K562 (cell line): ENCODE measurements at regions not wholly inside any gene's neighbourhood (a gene's known extent, or its start where the extent isn't known, plus 50 kb on each side); places are given as distances from the start of the nearest gene placed in this dataset.

ENCODE experiments used
- ATAC-seq: fragments of 200-7000 bp; cut with Tn5 transposase; 3 replicates; pipeline ENCODE4 v1.9.1; 2020; ENCODE audit warnings: moderate library complexity
- BruUV-seq: library from RNA; stranded (reverse); fragments of 400-500 nt; replicated peaks from 2 replicates; lab custom pipeline; 2021; lab: Mats Ljungman, UMichigan
- CTCF ChIA-PET: fragments of 300-600 bp; formaldehyde crosslinking; extraction: SDS; loops from one replicate; lab custom pipeline; 2021; ENCODE audit warnings: low intra/inter-chr PET ratio; lab: Yijun Ruan, JAX
- POLR2A ChIA-PET: fragments of 300-600, 350-650 bp; sonication (Branson Sonifier 250); formaldehyde crosslinking; extraction: SDS; loops from one replicate; lab custom pipeline; 2021; ENCODE audit warnings: antibody characterized with exemption, inconsistent platforms; lab: Yijun Ruan, JAX
- DNase-seq, 4 experiments: peaks; one replicate each; pipeline versions ENCODE4 v3.0.0 to v3.0.0-alpha.2; 2011 to 2018; ENCODE audit warnings: low spot score in 3 of 4, mixed read lengths in 3 of 4; ENCODE audit errors: extremely low read depth in 1 of 4
- FAIRE-seq: peaks from 2 replicates; lab custom pipeline; 2011; peaks lifted over from hg19 to GRCh38; lab: Jason Lieb, UNC
- H2AFZ ChIP-seq: 2 replicates; pipeline ENCODE4 v1.6.0; 2011; ENCODE audit warnings: low read depth, low read length, control low read depth, inconsistent platforms
- H3K27ac ChIP-seq: fragments of 200-600 bp; 3 replicates; pipeline ENCODE4 v1.8.0; 2011; ENCODE audit warnings: low read depth, mild to moderate bottlenecking, control low read depth, inconsistent platforms, low read length, moderate library complexity, mixed read lengths; ENCODE audit errors: extremely low read depth
- H3K27me3 ChIP-seq, 2 experiments: fragments of 300-600 bp in 1 of 2; 2 replicates in 1 of 2; 3 replicates in 1 of 2; pipeline versions ENCODE4 v1.6.0 to v1.8.0; 2011; ENCODE audit warnings: inconsistent platforms in 2 of 2, low read length in 2 of 2, mild to moderate bottlenecking in 1 of 2, mixed read lengths in 1 of 2, moderate library complexity in 1 of 2; ENCODE audit not compliant: control insufficient read depth in 2 of 2, insufficient read depth in 2 of 2
- H3K36me3 ChIP-seq: fragments of 300-600 bp; 3 replicates; pipeline ENCODE4 v1.8.0; 2011; ENCODE audit warnings: mild to moderate bottlenecking, low read length, inconsistent platforms; ENCODE audit not compliant: control insufficient read depth, insufficient read depth
- H3K4me1 ChIP-seq, 2 experiments: fragments of 200-600 bp in 1 of 2; replicated peaks in 1 of 2; 2 replicates in 1 of 2; 3 replicates in 1 of 2; pipeline versions ENCODE4 v1.5.1 to v1.8.0; 2011; ENCODE audit warnings: inconsistent platforms in 2 of 2, low read length in 2 of 2, mild to moderate bottlenecking in 1 of 2, mixed read lengths in 1 of 2, moderate library complexity in 1 of 2; ENCODE audit not compliant: control insufficient read depth in 2 of 2, insufficient read depth in 2 of 2
- H3K4me2 ChIP-seq: 2 replicates; pipeline ENCODE4 v1.6.1; 2011; ENCODE audit warnings: low read length, control low read depth, inconsistent platforms, mixed read lengths; ENCODE audit not compliant: insufficient read depth
- H3K4me3 ChIP-seq: fragments of 200-600 bp; sonication (generic), shearing (Covaris generic); 2 replicates; pipeline ENCODE4 v1.5.1; 2016; ENCODE audit warnings: control low read depth, inconsistent platforms
- H3K79me2 ChIP-seq: fragments of 200-600 bp; 3 replicates; pipeline ENCODE4 v1.8.0; 2011; ENCODE audit warnings: low read length, inconsistent platforms; ENCODE audit not compliant: control insufficient read depth, insufficient read depth
- H3K9ac ChIP-seq, 2 experiments: 2 replicates each; pipeline versions ENCODE4 v1.6.0 to v1.6.1; 2011; ENCODE audit warnings: low read depth in 2 of 2, low read length in 2 of 2, control low read depth in 1 of 2, inconsistent platforms in 1 of 2, mild to moderate bottlenecking in 1 of 2, mixed read lengths in 1 of 2; ENCODE audit not compliant: insufficient read depth in 1 of 2
- H3K9me1 ChIP-seq: one replicate; pipeline ENCODE4 v1.6.0; 2011; ENCODE audit warnings: inconsistent platforms, mild to moderate bottlenecking, low read length, moderate library complexity; ENCODE audit not compliant: control insufficient read depth, insufficient read depth
- H3K9me3 ChIP-seq: replicated peaks from 2 replicates; pipeline ENCODE4 v1.5.1; 2011; ENCODE audit warnings: low read depth, low read length, inconsistent platforms; ENCODE audit not compliant: control insufficient read depth, insufficient read depth
- H4K20me1 ChIP-seq: replicated peaks from 2 replicates; pipeline ENCODE4 v1.6.1; 2011; ENCODE audit warnings: low read length, inconsistent platforms, mixed read lengths; ENCODE audit not compliant: control insufficient read depth, insufficient read depth
- ZFX ChIP-seq: sonication (generic); formaldehyde crosslinking; IDR thresholded peaks from 2 replicates; pipeline ENCODE4 v1.8.0; 2022; ENCODE audit warnings: mild to moderate bottlenecking, missing genetic modification reagents, moderate library complexity
- ZNF24 ChIP-seq: fragments of 450-650 bp; IDR thresholded peaks from 2 replicates; pipeline ENCODE4 v1.6.1; 2016
- ZNF316 ChIP-seq: fragments of 450-650 bp; IDR thresholded peaks from 2 replicates; pipeline ENCODE4 v1.6.1; 2016
- WGBS: fragments of 100-300 bp; shearing (Covaris generic); methylation state at CpG from one replicate; pipeline ENCODE4 v1.1.6; 2016; ENCODE audit warnings: low coverage, mixed read lengths; ENCODE audit not compliant: insufficient coverage; ENCODE audit errors: missing lambda C conversion rate; 5-methylcytosine and 5-hydroxymethylcytosine counted together
- in situ Hi-C: fragments of 300-500 bp; cut with MboI; formaldehyde crosslinking; loops from 4 replicates; pipeline ENCODE4 v1.15.0; 2018; ENCODE audit warnings: inconsistent platforms, mixed read lengths
- intact Hi-C: fragments of 100-400 bp; cut with micrococcal nuclease; formaldehyde crosslinking; loops from 2 replicates; pipeline ENCODE4 v1.14.2; 2022

DNA sequence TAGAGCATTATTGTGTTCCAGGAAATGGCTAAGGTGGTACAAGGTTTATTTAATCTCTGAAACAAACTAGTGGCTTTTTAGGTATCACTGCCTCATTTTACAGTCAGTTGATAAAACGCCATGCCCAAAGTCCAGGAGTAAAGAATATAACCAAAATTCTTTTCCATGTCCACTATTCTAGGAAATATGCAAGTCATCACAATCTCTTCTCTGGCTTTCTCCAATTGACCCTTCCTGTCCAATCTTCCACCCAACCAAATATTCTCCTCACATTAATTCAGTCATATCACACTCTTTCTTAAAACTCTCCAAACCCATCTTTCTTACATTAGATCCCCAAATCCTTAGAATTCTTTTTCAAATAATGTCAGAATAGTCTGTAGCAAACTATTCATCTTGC lies 1110.0 kb upstream of the CDH8 start:
- FAIRE-seq (no peak), DNase-seq (no peak)
- H3K4me1 ChIP-seq = no peaks in the 10 kb centered on the region
- no TSS peak for BruUV-seq
- TF ChIP-seq ZNF24 = no peak
- TF ChIP-seq ZNF316 = peak; percentile 9; the same call in 1 of the 2 replicates
- TF ChIP-seq, all 486 proteins: peak for 1
- Histone ChIP-seq H3K9me3 (no peaks in the 10 kb centered on the region), H3K27ac (no peak overlapping the region), H3K4me2 (no peak overlapping the region), H2AFZ (no peak overlapping the region), H3K9ac (no peak overlapping the region), H3K4me3 (no peak overlapping the region), H3K36me3 (no peaks in the 10 kb centered on the region), H3K27me3 (no peaks in the 10 kb centered on the region), H4K20me1 (no peaks in the 10 kb centered on the region), H3K9me1 (no peaks in the 10 kb centered on the region), H3K79me2 (no peaks in the 10 kb centered on the region)
- intact Hi-C loops (no loop called here), in situ Hi-C loops (no loop called here)
- no peak for ATAC-seq
- CTCF ChIA-PET = no interaction called here
- POLR2A ChIA-PET = no interaction called here
- 0% methylated on average over 1 of the region's 1 CpG for whole genome bisulfite sequencing

DNA sequence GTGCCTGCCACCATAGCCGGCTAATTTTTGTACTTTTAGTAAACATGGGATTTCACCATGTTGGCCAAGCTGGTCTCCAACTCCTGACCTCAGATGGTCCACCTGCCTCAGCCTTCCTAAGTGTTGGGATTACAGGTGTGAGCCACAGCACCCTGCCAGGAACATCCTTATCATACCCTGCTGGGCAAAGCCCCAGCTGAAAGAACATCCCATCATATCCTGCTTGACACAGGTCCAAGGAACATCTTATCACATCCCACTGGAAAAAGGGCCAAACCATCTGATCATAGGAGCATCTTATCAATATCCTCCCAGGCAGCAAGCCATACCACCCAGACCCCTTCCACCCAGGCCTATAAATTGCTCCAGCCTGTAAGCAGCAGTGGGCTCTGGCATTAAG lies 1109.2 kb upstream of the CDH8 start:
- intact Hi-C loops = no loop called here
- BruUV-seq = no TSS peak
- in situ Hi-C loops = no loop called here
- no peaks in the 10 kb centered on the region for H3K27me3 ChIP-seq
- no peaks in the 10 kb centered on the region for H3K4me1 ChIP-seq
- H3K79me2 ChIP-seq = no peaks in the 10 kb centered on the region
- CTCF ChIA-PET = no interaction called here
- no peaks in the 10 kb centered on the region for H4K20me1 ChIP-seq
- TF ChIP-seq ZFX (CRISPR knock-in tag) = no peak
- POLR2A ChIA-PET = no interaction called here
- DNase-seq (no peak), FAIRE-seq (no peak), ATAC-seq (no peak)
- H3K9ac ChIP-seq = no peak overlapping the region
- no peak overlapping the region for H2AFZ ChIP-seq
- no peaks in the 10 kb centered on the region for H3K9me3 ChIP-seq
- no peak overlapping the region for H3K4me2 ChIP-seq
- no peaks in the 10 kb centered on the region for H3K36me3 ChIP-seq
- H3K27ac ChIP-seq = no peak overlapping the region
- H3K9me1 ChIP-seq = no peaks in the 10 kb centered on the region
- 0% methylated on average over 1 of the region's 1 CpG for WGBS
- H3K4me3 ChIP-seq = no peak overlapping the region
